Keratinocyte (primary cell): ENCODE measurements at regions not wholly inside any gene's neighbourhood (a gene's known extent, or its start where the extent isn't known, plus 50 kb on each side); places are given as distances from the start of the nearest gene placed in this dataset.

Experiments
- EZH2 ChIP-seq: IDR thresholded peaks from one replicate; pipeline ENCODE4 v1.6.1; 2012; ENCODE audit warnings: inconsistent platforms, mild to moderate bottlenecking, low read length, moderate library complexity
- TF ChIP-seq, protein P1 (sequence below), 3 experiments: IDR thresholded peaks in 1 of 3; conservative IDR thresholded peaks in 1 of 3; optimal IDR thresholded peaks in 1 of 3; 2 replicates in 2 of 3; 3 replicates in 1 of 3; pipeline versions ENCODE3 to v1.5.1; 2011; ENCODE audit warnings: low read length in 3 of 3, mild to moderate bottlenecking in 3 of 3, moderate library complexity in 2 of 3, control low read depth in 1 of 3, inconsistent platforms in 1 of 3; ENCODE audit not compliant: insufficient read depth in 2 of 3; ENCODE audit errors: extremely low read depth in 1 of 3

DNA sequence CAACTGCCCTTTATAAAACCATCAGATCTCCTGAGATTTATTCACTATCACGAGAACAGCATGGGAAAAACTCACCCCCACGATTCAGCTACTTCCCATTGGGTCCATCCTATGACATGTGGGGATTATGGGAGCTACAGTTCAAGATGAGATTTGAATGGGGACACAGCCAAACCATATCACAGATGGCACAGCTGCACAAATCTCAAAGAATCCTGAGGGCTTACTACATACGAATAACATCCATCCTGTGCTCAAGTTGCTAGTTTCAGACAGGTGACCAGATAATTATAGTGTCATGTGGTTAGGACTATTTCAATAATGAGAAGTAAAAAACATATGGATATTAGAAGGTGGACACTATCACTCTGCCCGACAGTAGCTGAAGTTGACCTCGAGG lies 211.2 kb downstream of the NUAK1 start:
- TF ChIP-seq, protein P1, sequence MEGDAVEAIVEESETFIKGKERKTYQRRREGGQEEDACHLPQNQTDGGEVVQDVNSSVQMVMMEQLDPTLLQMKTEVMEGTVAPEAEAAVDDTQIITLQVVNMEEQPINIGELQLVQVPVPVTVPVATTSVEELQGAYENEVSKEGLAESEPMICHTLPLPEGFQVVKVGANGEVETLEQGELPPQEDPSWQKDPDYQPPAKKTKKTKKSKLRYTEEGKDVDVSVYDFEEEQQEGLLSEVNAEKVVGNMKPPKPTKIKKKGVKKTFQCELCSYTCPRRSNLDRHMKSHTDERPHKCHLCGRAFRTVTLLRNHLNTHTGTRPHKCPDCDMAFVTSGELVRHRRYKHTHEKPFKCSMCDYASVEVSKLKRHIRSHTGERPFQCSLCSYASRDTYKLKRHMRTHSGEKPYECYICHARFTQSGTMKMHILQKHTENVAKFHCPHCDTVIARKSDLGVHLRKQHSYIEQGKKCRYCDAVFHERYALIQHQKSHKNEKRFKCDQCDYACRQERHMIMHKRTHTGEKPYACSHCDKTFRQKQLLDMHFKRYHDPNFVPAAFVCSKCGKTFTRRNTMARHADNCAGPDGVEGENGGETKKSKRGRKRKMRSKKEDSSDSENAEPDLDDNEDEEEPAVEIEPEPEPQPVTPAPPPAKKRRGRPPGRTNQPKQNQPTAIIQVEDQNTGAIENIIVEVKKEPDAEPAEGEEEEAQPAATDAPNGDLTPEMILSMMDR (optimal IDR thresholded peaks at IDR 0.05 in 1 of 3, IDR thresholded peaks at IDR 0.05 in 1 of 3, conservative IDR thresholded peaks at IDR 0.05 in 1 of 3; ENCODE audit: extremely low read depth in 1 of 3, insufficient read depth in 2 of 3, low read length in 3 of 3) = no peak
- no peak for TF ChIP-seq EZH2
